ENCODE measurements at regions not wholly inside any gene's neighbourhood (a gene's known extent, or its start where the extent isn't known, plus 50 kb on each side); places are given as distances from the start of the nearest gene placed in this dataset.

- H3K9me2 ChIP-seq (ENCODE audit: insufficient read depth, low read length) = no peaks in the 10 kb centered on the region
- H3K4me3 ChIP-seq (ENCODE audit: low read length) = no peak overlapping the region
- no peak overlapping the region for H3K9ac ChIP-seq (ENCODE audit: low read length)
- H3K36me3 ChIP-seq (ENCODE audit: insufficient read depth, low read length) = no peaks in the 10 kb centered on the region
- TF ChIP-seq EP300 (conservative IDR thresholded peaks at IDR 0.05; ENCODE audit: poor library complexity, severe bottlenecking) (no peak), TAF1 (IDR thresholded peaks at IDR 0.05; ENCODE audit: low read depth) (no peak), EZH2 (IDR thresholded peaks at IDR 0.05; ENCODE audit: borderline replicate concordance, insufficient read depth, low read length, poor library complexity, severe bottlenecking) (no peak), RAD21 (conservative IDR thresholded peaks at IDR 0.05) (no peak), MXI1 (conservative IDR thresholded peaks at IDR 0.05; ENCODE audit: poor library complexity, severe bottlenecking) (no peak), SMC3 (conservative IDR thresholded peaks at IDR 0.05; ENCODE audit: poor library complexity) (no peak), CTCF (IDR thresholded peaks at IDR 0.05; ENCODE audit: poor library complexity, severe bottlenecking) (no peak), REST (IDR thresholded peaks at IDR 0.05; ENCODE audit: borderline replicate concordance) (no peak), POLR2AphosphoS5 (IDR thresholded peaks at IDR 0.05) (no peak)
- no peak overlapping the region for H2AFZ ChIP-seq (ENCODE audit: low read depth, low read length)
- no peaks in the 10 kb centered on the region for H4K20me1 ChIP-seq (ENCODE audit: insufficient read depth)
- peaks cover 3% of the 10 kb centered on the region for H3F3A ChIP-seq (ENCODE audit: insufficient read depth, low read length, poor library complexity, severe bottlenecking)
- no peaks in the 10 kb centered on the region for H3K27me3 ChIP-seq (ENCODE audit: insufficient read depth, low read depth, low read length)
- H3K79me2 ChIP-seq (replicated peaks; ENCODE audit: insufficient read depth, low read length) = no peaks in the 10 kb centered on the region
- no peaks in the 10 kb centered on the region for H3K9me3 ChIP-seq (ENCODE audit: low read length)
- no peak overlapping the region for H3K27ac ChIP-seq (ENCODE audit: low read length)
- no peak overlapping the region for H3K4me2 ChIP-seq (ENCODE audit: low read length)
Measured at GRCh38 chr5:98498028-98498427, 275.4 kb upstream of the RGMB start.

- H3F3A ChIP-seq (ENCODE audit: insufficient read depth, low read length, poor library complexity, severe bottlenecking) = peaks cover 3% of the 10 kb centered on the region
- TF ChIP-seq MXI1 (conservative IDR thresholded peaks at IDR 0.05; ENCODE audit: poor library complexity, severe bottlenecking) (no peak), POLR2AphosphoS5 (IDR thresholded peaks at IDR 0.05) (peak; percentile 77), EP300 (conservative IDR thresholded peaks at IDR 0.05; ENCODE audit: poor library complexity, severe bottlenecking) (peak; percentile 88), SMC3 (conservative IDR thresholded peaks at IDR 0.05; ENCODE audit: poor library complexity) (no peak)
- H3K9me2 ChIP-seq (ENCODE audit: insufficient read depth, low read length) = no peaks in the 10 kb centered on the region
- no peaks in the 10 kb centered on the region for H4K20me1 ChIP-seq (ENCODE audit: insufficient read depth)
- H3K27me3 ChIP-seq (ENCODE audit: insufficient read depth, low read depth, low read length) = no peaks in the 10 kb centered on the region
- H3K4me2 ChIP-seq (ENCODE audit: low read length) = no peak overlapping the region
- no peak overlapping the region for H2AFZ ChIP-seq (ENCODE audit: low read depth, low read length)
- no peak overlapping the region for H3K9ac ChIP-seq (ENCODE audit: low read length)
- H3K27ac ChIP-seq (ENCODE audit: low read length) = no peak overlapping the region
- no peaks in the 10 kb centered on the region for H3K36me3 ChIP-seq (ENCODE audit: insufficient read depth, low read length)
- no peaks in the 10 kb centered on the region for H3K79me2 ChIP-seq (replicated peaks; ENCODE audit: insufficient read depth, low read length)
- H3K9me3 ChIP-seq (ENCODE audit: low read length) = no peaks in the 10 kb centered on the region
- no peak overlapping the region for H3K4me3 ChIP-seq (ENCODE audit: low read length)
Measured at GRCh38 chr5:98499892-98500291, 273.6 kb upstream of the RGMB start.
